Lung microvascular endothelial cell (primary cell): ENCODE measurements at regions not wholly inside any gene's neighbourhood (a gene's known extent, or its start where the extent isn't known, plus 50 kb on each side); places are given as distances from the start of the nearest gene placed in this dataset.
A peak's percentile ranks its signal among the peaks of the same experiment; 100 is the strongest.

Experiments
- DNase-seq, 2 donors: peaks; one replicate each; pipeline versions ENCODE4 v3.0.0 to v3.0.0-alpha.2; 2010; ENCODE audit warnings: low read depth in 2 of 2

DNA sequence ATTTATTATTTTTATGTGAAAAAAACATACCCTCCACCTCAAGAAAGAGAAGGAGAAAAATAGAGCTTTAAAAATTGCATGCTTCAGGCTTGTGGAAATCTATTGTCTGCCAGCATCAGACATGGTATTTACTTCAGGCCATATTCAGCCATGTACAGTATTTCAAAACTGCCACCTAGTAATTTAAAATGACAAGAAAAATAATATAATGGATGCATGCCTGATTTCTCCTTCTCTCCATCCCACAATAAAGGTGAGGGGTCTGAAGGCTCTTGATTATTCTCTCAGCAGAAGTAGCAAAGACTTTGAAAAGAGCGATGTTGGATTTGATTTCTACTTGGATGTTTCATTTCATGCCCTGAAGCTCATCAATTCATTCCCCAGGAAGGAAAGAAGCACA, 250.7 kb downstream of the TBC1D4 start:
- no peak for DNase-seq

DNA sequence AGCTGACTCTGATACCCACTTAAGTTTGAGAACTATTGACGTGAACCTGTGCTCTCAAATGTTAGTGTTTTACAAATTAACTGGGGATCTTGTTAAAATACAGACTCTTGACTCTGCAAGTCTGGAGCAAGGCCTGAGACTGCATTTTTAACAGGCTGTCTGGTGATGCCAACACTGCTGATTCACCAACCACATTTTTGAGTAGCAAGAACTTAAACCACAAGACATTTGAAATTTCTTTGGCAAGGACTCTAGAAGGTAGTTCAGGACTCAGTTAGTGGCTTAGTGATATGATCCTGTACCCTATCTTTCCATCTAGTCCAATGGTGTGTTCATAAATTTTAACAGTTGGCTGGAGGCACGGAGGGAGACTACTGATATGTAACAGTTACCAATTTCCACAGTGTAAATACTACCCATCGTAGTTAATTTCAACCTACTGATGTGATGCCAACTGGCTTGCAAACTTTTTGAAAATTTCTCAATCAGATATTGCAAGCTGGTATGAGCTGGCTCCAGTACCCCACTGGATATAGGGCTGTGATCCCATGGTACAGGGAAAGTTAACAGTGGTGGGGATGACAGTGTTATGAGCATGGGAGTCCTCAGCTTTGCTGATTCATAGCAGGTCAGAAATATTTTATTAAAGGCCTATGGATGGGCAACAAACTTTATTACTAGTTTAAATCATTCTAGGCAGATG, 255.1 kb downstream of the TBC1D4 start:
- DNase-seq, result peak in 1 of 2 donors; percentile 30

DNA sequence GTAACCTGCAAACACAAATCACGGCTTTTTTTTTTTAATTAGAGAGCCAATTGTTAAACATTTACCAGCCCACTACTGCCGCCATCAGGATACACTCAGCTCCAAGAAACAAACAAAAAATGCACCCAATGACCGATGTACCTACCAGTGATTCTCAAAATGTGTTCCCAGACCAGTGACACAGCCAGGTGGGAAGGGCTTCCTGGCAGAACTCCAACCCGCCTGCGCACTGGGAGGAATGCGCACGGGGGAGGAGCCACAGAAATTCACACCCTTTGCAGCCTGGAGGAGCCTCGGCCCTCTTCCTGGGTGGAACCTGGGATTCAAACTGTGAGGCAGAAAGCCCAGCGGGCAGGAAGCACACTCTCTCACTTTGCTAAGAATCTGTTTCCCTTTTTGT, 255.9 kb downstream of the TBC1D4 start:
- no peak for DNase-seq

- DNase-seq, result no peak
Measured at GRCh38 chr13:75225288-75226032, 256.5 kb downstream of the TBC1D4 start.

- DNase-seq, result peak in 1 of 2 donors; percentile 15
Measured at GRCh38 chr13:75224053-75224742, 257.8 kb downstream of the TBC1D4 start.

- DNase-seq, result no peak
Measured at GRCh38 chr13:75222031-75222430, 259.9 kb downstream of the TBC1D4 start.

DNA sequence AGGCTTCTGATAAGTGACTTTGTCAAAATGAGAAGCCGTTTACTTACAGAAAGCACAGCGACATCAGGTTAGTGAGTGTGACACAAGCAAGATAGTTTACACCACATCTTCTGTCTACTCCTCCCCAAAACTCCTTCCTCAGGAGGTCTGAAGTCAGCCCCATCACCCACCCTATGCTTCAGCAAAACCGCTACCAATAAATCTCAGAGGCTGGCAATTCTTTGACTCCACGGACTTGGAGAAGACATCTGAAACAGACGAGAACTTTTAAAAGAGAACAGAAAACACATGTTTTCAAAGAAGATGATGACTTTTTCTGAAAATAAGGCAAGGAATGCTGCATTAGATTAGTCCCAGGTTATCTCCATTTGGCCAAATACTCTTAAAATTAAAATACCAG, 261.1 kb downstream of the TBC1D4 start:
- DNase-seq, result no peak

DNA sequence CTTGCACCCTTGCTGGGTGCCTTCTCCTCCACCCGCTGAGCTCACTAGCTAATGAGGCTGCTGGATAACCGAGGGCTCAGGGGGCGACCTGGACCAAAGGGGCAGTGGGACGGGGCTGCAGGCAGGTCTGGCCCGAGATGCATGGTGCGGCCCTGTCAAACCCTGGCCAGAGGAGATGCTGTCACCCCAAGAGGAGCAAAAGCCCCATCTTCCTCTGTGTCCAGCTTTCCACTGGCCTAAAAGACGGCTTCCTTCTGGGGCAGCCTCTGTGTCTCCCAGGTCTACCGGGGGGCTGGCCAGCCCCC, 261.8 kb downstream of the TBC1D4 start:
- no peak for DNase-seq

GRCh38 chr13:75219479-75220237, 262.3 kb downstream of the TBC1D4 start:
- peak; percentile 68 to 74 for DNase-seq

- no peak for DNase-seq
Measured at GRCh38 chr13:75217949-75218348, 264.0 kb downstream of the TBC1D4 start.

DNA sequence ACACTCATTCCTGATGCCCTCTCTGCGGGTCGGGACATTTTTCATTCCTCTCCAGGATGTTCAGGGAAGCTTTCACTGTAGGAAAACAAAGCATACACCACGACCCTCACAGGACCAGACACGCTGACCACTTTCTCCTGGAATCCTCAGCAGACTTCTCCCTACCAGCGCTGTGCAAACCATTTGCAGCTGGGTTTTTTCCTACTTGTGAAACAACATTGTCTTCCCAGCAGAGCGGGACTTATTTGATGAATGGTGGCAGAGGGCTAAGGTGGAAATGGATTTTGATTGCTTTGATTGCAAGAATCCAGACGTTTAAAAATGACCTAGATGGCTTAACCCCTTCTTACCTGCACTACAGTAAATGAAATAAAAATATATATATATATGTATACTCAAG, 265.9 kb downstream of the TBC1D4 start:
- DNase-seq, result no peak

DNA sequence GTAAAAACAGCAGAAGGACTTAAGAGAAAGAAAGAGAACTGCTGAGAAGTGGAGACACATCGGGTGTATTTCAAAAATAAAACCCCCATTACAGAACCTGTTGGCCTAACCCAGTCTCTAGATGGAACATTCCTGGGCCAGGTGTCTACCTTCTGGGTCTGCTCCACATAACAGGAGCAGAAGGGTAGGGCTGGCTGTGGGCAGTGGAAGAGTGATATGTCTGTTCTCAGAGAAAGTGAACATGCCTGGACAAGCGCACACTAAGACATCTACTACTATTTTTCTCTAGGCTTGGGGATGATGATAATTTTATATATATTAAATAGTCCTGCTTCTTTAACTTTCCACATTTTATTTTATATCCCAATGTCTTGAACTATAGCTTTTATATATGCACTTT, 267.1 kb downstream of the TBC1D4 start:
- no peak for DNase-seq

DNA sequence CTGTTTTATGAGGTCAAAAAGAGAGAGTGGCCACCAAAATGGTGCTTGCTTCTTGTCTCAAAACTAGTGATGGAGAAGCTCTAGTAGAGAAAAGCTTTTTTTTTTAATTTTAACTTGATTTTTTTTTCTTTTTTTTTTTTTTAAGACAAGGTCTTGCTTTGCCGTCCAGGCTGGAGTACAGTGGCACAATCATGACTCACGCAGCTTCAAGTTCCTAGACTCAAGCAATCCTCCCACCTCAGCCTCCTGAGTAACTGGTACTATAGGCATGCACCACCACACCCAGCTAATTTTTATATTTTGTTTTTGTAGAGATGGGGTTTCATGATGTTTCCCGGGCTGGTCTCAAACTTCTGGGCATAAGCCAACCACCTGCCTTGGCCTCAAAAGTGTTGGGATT, 279.0 kb downstream of the TBC1D4 start:
- DNase-seq, result no peak

DNA sequence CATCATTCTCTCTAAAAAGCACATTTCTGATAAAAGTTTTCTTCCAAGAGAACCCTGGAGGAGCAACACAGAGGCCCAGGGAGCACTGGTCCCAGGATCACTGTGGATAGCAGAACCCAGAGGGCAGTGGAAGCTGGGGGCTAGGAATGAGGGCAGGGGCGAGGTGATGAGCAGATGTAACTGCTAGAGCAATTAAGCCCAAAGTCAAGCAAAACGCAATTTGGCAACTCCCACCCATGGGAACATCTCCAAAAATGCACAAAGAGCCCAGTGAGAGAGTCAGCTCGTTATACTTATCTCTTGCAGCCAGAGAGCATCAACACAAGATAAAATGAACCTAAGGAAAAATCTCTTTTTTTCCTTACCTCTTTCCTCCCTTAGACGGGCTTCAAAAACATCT, 284.2 kb downstream of the TBC1D4 start:
- DNase-seq, result no peak

- no peak for DNase-seq
Measured at GRCh38 chr13:75196147-75196837, 285.7 kb downstream of the TBC1D4 start.

DNA sequence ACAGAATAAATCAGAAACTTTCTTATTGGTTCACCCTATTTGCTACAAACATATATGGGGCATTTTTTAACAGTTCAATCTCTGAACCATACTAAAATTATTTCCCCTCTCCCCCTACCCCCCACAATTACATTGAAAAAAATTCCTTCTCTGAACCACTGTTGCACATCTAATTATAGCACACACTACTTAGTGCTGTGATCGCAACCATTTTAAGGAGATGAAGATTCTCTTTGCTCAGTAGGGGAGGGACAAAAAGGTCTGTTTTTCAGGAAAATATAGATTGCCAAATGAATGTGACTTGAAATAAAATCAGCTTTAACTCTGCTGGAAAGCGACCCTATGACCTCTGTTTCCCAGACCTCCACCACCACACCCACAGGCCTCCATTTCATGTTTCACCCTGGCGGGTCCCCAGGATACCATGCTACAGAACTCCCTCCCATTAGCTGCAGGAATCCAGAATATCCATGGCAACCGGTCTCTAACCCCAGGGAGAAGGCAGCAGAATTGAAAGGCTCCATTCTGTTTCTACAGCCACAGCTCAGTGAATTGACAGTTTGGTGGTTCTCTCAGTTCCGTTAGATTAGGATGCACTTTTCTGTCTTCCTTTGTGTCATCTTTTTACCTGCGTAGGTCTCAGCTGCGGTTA, 286.3 kb downstream of the TBC1D4 start:
- DNase-seq, result no peak

DNA sequence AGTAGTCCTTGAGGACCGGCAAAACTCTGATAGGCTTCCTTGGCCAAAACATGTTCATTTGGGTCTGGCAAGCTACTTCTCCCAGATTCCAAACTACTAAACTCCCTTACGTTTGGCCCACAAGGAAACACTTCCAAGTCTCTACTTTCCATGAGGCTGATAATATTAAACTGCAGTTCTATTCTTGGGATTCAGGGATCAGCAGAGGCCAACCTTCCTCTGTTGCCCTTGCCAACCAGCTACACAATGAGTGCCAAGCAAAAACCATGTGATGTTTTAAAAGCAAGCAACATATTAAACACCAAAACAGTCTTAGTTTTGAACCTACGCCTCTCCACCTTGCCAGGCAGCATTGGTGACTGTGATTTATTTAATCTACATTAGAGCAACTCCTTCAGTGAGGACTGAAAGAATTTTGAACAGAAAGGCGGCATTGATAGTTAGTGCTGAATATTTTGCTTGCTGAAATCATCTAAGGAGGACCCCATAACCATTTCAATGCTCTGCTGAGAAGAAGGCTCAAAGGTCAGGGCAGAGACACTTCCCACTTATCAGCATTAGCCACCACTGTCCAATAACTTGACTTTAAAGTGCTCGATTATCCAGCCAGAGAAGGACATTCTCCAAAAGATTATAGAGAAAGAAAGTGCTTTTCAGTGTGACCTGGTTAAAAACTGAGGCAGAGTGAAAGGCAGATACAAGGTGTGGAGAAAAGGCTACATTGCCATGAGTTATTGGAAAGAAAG, 287.1 kb downstream of the TBC1D4 start:
- DNase-seq, result no peak

DNA sequence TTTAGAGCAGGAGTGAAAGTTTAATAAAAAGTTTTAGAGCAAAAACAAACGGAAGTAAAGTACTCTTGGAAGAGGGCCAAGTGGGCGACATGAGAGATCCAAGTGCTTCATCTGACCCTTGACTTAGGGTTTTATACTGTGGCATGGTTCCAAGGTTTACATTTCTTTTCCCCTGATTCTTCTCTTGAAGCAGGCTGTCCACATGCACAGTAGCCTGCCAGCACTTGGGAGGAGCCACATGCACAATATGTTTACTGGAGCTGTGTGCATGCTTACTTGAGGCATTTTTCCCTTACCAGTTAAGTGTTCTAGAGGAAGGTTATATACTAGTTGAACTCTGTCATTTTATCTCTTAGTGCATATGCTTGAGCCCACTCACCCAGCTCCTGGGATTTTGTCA, 295.6 kb downstream of the TBC1D4 start:
- DNase-seq, result no peak

- peak; percentile 45 to 49 for DNase-seq
Measured at GRCh38 chr13:75181906-75182305, 300.1 kb downstream of the TBC1D4 start.

GRCh38 chr13:75180805-75181455, 301.0 kb downstream of the TBC1D4 start:
- DNase-seq, result peak in 1 of 2 donors; percentile 9
